ENCODE measurements at regions not wholly inside any gene's neighbourhood (a gene's known extent, or its start where the extent isn't known, plus 50 kb on each side); places are given as distances from the start of the nearest gene placed in this dataset.

DNA sequence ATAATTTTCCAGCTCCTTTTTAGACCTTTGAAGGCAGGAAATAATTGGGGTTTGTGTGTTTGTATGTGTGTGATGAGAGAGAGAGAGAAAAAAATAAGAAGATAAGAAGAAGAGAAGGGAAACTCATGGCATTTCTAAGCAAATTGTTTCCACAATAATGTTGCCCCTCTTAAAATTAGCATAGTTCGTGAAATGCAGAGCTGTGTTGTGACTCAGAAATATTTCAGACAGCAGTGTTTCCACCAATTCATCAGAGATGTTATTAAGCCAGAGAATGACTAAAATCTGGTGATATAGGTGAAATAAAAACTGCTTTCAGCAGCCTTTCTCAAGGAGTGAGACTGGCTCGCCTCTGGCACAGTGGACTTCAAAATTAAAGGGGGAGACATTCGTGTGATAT is 65.9 kb upstream of the ARHGAP5 start:
- intact Hi-C loops (cut with DNase I; ENCODE audit: low total_unique reads) = no loop called here
- DNase-seq (no peak), ATAC-seq (no peak)
- no peaks in the 10 kb centered on the region for H3K36me3 ChIP-seq
- no peaks in the 10 kb centered on the region for H3K27me3 ChIP-seq
- H3K9me3 ChIP-seq = no peaks in the 10 kb centered on the region
- no peak overlapping the region for H3K4me3 ChIP-seq
- in situ Hi-C loops (cut with MboI; ENCODE audit: low sequenced_read_pairs in 4 of 4) = no loop called here
- peaks cover 0 to 2% of the 10 kb centered on the region in 2 donors for H3K4me1 ChIP-seq
- TF ChIP-seq, protein P1, sequence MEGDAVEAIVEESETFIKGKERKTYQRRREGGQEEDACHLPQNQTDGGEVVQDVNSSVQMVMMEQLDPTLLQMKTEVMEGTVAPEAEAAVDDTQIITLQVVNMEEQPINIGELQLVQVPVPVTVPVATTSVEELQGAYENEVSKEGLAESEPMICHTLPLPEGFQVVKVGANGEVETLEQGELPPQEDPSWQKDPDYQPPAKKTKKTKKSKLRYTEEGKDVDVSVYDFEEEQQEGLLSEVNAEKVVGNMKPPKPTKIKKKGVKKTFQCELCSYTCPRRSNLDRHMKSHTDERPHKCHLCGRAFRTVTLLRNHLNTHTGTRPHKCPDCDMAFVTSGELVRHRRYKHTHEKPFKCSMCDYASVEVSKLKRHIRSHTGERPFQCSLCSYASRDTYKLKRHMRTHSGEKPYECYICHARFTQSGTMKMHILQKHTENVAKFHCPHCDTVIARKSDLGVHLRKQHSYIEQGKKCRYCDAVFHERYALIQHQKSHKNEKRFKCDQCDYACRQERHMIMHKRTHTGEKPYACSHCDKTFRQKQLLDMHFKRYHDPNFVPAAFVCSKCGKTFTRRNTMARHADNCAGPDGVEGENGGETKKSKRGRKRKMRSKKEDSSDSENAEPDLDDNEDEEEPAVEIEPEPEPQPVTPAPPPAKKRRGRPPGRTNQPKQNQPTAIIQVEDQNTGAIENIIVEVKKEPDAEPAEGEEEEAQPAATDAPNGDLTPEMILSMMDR (IDR thresholded peaks at IDR 0.05 in 4 of 5, conservative IDR thresholded peaks at IDR 0.05 in 1 of 5) = no peak
- TF ChIP-seq POLR2A (IDR thresholded peaks at IDR 0.05) = no peak
- no peak overlapping the region for H3K27ac ChIP-seq

DNA sequence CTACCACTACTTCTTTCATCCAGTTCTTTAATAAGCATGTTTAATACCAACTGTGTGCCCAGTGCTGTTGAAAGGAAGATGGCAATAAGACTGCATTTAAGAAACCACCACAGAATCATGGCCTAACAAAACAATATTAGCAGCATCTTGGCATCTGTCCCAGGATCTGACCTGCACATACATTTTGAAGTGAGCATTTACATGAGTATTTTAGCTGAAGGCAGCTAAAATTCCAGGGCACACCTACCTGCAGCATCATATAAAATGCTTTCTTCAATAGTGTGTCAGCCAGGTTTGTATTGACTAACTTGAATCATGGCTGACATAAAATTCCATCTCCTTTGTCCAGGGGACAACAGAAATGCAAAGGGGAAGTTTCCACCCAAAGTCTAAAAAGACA is 65.0 kb upstream of the ARHGAP5 start:
- H3K27ac ChIP-seq = no peak overlapping the region
- in situ Hi-C loops (cut with MboI; ENCODE audit: low sequenced_read_pairs in 4 of 4) (no loop called here), intact Hi-C loops (cut with DNase I; ENCODE audit: low total_unique reads) (no loop called here)
- ATAC-seq (no peak), DNase-seq (no peak)
- H3K27me3 ChIP-seq = no peaks in the 10 kb centered on the region
- H3K4me3 ChIP-seq = no peak overlapping the region
- no peaks in the 10 kb centered on the region for H3K36me3 ChIP-seq
- H3K9me3 ChIP-seq = no peaks in the 10 kb centered on the region
- no peak for TF ChIP-seq POLR2A (IDR thresholded peaks at IDR 0.05)
- TF ChIP-seq, protein P1 (IDR thresholded peaks at IDR 0.05 in 4 of 5, conservative IDR thresholded peaks at IDR 0.05 in 1 of 5) = no peak
- peaks cover 1 to 3% of the 10 kb centered on the region in 2 donors for H3K4me1 ChIP-seq

DNA sequence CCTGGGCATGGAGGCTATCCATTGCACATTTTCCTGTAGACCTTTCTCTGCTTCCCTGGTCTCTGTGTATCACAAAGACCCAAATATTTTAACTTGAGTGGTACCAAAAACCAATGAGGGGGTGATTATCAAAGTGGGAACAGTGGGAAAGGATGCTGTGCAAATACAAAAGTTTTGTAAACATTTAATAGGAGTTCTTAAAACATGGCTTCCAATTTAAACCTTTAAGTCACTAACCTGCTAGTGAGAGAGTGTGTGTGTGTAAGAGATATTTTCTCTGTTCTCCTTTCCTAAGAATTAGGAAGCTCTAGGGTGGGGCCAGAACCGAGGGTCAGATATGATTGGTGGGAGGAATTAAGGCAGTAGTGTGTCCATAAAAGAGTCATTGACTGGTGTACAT is 64.5 kb upstream of the ARHGAP5 start:
- Histone ChIP-seq H3K9me3 (no peaks in the 10 kb centered on the region), H3K27me3 (no peaks in the 10 kb centered on the region), H3K27ac (no peak overlapping the region), H3K36me3 (no peaks in the 10 kb centered on the region), H3K4me1 (peaks cover 5 to 8% of the 10 kb centered on the region in 2 donors), H3K4me3 (no peak overlapping the region)
- ATAC-seq (no peak), DNase-seq (no peak)
- TF ChIP-seq POLR2A (IDR thresholded peaks at IDR 0.05) = no peak
- TF ChIP-seq, protein P1 (IDR thresholded peaks at IDR 0.05 in 4 of 5, conservative IDR thresholded peaks at IDR 0.05 in 1 of 5) = no peak
- in situ Hi-C loops (cut with MboI; ENCODE audit: low sequenced_read_pairs in 4 of 4) (no loop called here), intact Hi-C loops (cut with DNase I; ENCODE audit: low total_unique reads) (no loop called here)

DNA sequence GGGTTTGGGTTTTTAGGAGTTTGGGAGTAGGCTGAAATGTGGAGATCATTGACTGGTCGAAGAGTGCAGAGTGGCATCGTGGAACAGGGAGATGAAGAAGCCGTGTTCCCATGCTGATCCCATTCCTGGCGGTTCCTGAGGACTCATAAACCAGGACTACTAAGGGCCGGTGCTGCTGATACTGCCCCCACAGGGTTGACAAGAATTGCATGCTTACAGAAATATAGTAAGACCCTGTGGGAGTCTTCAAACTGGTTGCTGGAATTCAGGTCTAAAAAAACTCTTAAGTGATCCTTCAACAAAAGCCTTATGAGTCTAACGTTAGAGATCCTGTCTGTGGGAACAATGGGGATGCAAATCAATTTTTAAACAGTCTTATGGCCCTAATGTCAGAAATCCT is 64.0 kb upstream of the ARHGAP5 start:
- Histone ChIP-seq H3K36me3 (no peaks in the 10 kb centered on the region), H3K9me3 (no peaks in the 10 kb centered on the region), H3K4me3 (no peak overlapping the region), H3K27me3 (no peaks in the 10 kb centered on the region), H3K4me1 (peaks cover 9 to 13% of the 10 kb centered on the region in 2 donors), H3K27ac (no peak overlapping the region)
- no peak for TF ChIP-seq POLR2A (IDR thresholded peaks at IDR 0.05)
- TF ChIP-seq, protein P1 (IDR thresholded peaks at IDR 0.05 in 4 of 5, conservative IDR thresholded peaks at IDR 0.05 in 1 of 5) = no peak
- in situ Hi-C loops (cut with MboI; ENCODE audit: low sequenced_read_pairs in 4 of 4) = no loop called here
- intact Hi-C loops (cut with DNase I; ENCODE audit: low total_unique reads) = no loop called here
- DNase-seq (no peak), ATAC-seq (no peak)

DNA sequence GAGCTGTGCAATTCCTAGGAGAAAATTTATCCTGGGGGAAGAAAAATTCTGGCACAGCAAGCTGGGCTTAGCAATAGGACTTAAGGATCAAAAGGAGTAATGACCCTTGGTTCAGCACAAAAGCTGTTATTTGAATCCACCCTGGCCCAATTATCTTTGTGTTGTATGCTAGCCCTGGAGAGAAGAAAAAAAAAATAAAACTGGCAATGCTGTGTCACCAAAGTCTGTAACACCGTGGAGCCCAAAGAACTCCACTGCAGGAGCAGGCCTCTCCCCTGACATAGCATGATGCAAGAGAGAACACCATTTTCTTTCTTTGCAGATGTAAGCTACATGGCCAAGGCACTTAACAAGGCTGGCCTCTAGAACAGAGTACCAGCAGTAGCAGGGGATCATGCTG is 63.0 kb upstream of the ARHGAP5 start:
- Histone ChIP-seq H3K36me3 (no peaks in the 10 kb centered on the region), H3K4me3 (no peak overlapping the region), H3K9me3 (no peaks in the 10 kb centered on the region), H3K4me1 (peaks cover 13 to 23% of the 10 kb centered on the region in 2 donors), H3K27me3 (no peaks in the 10 kb centered on the region), H3K27ac (no peak overlapping the region)
- intact Hi-C loops (cut with DNase I; ENCODE audit: low total_unique reads) (no loop called here), in situ Hi-C loops (cut with MboI; ENCODE audit: low sequenced_read_pairs in 4 of 4) (no loop called here)
- DNase-seq (no peak), ATAC-seq (no peak)
- TF ChIP-seq, protein P1 (IDR thresholded peaks at IDR 0.05 in 4 of 5, conservative IDR thresholded peaks at IDR 0.05 in 1 of 5) = no peak
- TF ChIP-seq POLR2A (IDR thresholded peaks at IDR 0.05) = no peak

Data from gastrocnemius medialis (tissue), 4 donors.